ENCODE measurements at regions not wholly inside any gene's neighbourhood (a gene's known extent, or its start where the extent isn't known, plus 50 kb on each side); places are given as distances from the start of the nearest gene placed in this dataset.

GRCh38 chr13:73715911-73716510, 418.2 kb downstream of the KLF12 start:
- DNase-seq (ENCODE audit: low read depth, low spot score), result no peak

- DNase-seq (ENCODE audit: low read depth, low spot score), result no peak
These were observed 418.9 kb downstream of the KLF12 start for GRCh38 chr13:73715114-73715910.

- no peak for DNase-seq (ENCODE audit: low read depth, low spot score)
These were observed 419.7 kb downstream of the KLF12 start for GRCh38 chr13:73714522-73714921.

GRCh38 chr13:73708393-73708985, 425.7 kb downstream of the KLF12 start:
- DNase-seq (ENCODE audit: low read depth, low spot score), result no peak

- peak; percentile 29 for DNase-seq (ENCODE audit: low read depth, low spot score)
These were observed 429.6 kb downstream of the KLF12 start for GRCh38 chr13:73704587-73704986.

GRCh38 chr13:73703606-73704005, 430.6 kb downstream of the KLF12 start:
- DNase-seq (ENCODE audit: low read depth, low spot score), result no peak

- no peak for DNase-seq (ENCODE audit: low read depth, low spot score)
These were observed 431.7 kb downstream of the KLF12 start for GRCh38 chr13:73702419-73703071.

GRCh38 chr13:73701160-73701559, 433.0 kb downstream of the KLF12 start:
- no peak for DNase-seq (ENCODE audit: low read depth, low spot score)

- DNase-seq (ENCODE audit: low read depth, low spot score), result no peak
These were observed 435.3 kb downstream of the KLF12 start for GRCh38 chr13:73698859-73699258.

GRCh38 chr13:73697166-73697565, 437.0 kb downstream of the KLF12 start:
- no peak for DNase-seq (ENCODE audit: low read depth, low spot score)

- DNase-seq (ENCODE audit: low read depth, low spot score), result no peak
These were observed 437.5 kb downstream of the KLF12 start for GRCh38 chr13:73696713-73697112.

- DNase-seq (ENCODE audit: low read depth, low spot score), result no peak
These were observed 437.9 kb downstream of the KLF12 start for GRCh38 chr13:73696271-73696670.

GRCh38 chr13:73695325-73695724, 438.9 kb downstream of the KLF12 start:
- DNase-seq (ENCODE audit: low read depth, low spot score), result no peak

GRCh38 chr13:73693215-73693614, 441.0 kb downstream of the KLF12 start:
- DNase-seq (ENCODE audit: low read depth, low spot score), result no peak

- DNase-seq (ENCODE audit: low read depth, low spot score), result no peak
These were observed 442.3 kb downstream of the KLF12 start for GRCh38 chr13:73691891-73692290.

- DNase-seq (ENCODE audit: low read depth, low spot score), result no peak
These were observed 446.3 kb downstream of the KLF12 start for GRCh38 chr13:73687929-73688328.

- no peak for DNase-seq (ENCODE audit: low read depth, low spot score)
These were observed 447.1 kb downstream of the KLF12 start for GRCh38 chr13:73687087-73687486.

GRCh38 chr13:73684750-73685149, 449.5 kb downstream of the KLF12 start:
- DNase-seq (ENCODE audit: low read depth, low spot score), result no peak

GRCh38 chr13:73684286-73684685, 449.9 kb downstream of the KLF12 start:
- no peak for DNase-seq (ENCODE audit: low read depth, low spot score)

GRCh38 chr13:73683746-73684145, 450.5 kb downstream of the KLF12 start:
- DNase-seq (ENCODE audit: low read depth, low spot score), result no peak

- DNase-seq (ENCODE audit: low read depth, low spot score), result no peak
These were observed 452.4 kb downstream of the KLF12 start for GRCh38 chr13:73681779-73682178.

- DNase-seq (ENCODE audit: low read depth, low spot score), result no peak
These were observed 453.2 kb downstream of the KLF12 start for GRCh38 chr13:73681015-73681414.

Measured in ELF-1 (cell line).